ENCODE measurements at regions not wholly inside any gene's neighbourhood (a gene's known extent, or its start where the extent isn't known, plus 50 kb on each side); places are given as distances from the start of the nearest gene placed in this dataset.
A peak's percentile ranks its signal among the peaks of the same experiment; 100 is the strongest.
"Not testable (repeated sequence)": the region's sequence is repeated elsewhere in the genome, so short reads cannot be mapped to it uniquely, and the experiment has no call there.

DNA sequence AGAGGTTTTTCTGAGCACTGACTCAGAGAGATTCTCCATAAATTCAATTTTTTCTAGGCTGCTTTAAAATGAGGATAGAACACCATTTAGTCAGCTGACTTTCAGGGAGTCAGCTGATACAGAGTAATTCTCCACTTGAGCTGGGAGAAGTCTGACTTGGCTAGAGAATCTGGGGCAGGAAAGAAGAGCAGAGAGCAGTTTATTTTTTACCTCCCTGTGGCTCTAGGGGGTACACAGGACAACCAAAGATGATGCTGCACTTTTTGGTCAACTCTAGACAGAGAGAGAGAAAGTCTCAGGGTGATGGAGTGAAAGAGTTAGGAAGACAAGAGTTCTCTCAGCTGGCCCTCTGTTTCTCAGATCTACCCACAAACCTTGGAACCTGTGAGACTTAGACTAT is 67.3 kb upstream of the EED start:
- H3K4me1 Mint-ChIP-seq (ENCODE audit: low read depth in 2 of 2) = peaks cover 2 to 10% of the 10 kb centered on the region in 2 donors
- ATAC-seq (replicated peaks) (no peak), DNase-seq (no peak)
- H3K27me3 Mint-ChIP-seq = peaks cover 0 to 11% of the 10 kb centered on the region in 2 donors
- no peak overlapping the region for H3K4me3 Mint-ChIP-seq
- no peaks in the 10 kb centered on the region for H3K36me3 Mint-ChIP-seq (ENCODE audit: insufficient read depth)
- H3K27ac Mint-ChIP-seq = no peak overlapping the region
- H3K9me3 Mint-ChIP-seq = no peaks in the 10 kb centered on the region

DNA sequence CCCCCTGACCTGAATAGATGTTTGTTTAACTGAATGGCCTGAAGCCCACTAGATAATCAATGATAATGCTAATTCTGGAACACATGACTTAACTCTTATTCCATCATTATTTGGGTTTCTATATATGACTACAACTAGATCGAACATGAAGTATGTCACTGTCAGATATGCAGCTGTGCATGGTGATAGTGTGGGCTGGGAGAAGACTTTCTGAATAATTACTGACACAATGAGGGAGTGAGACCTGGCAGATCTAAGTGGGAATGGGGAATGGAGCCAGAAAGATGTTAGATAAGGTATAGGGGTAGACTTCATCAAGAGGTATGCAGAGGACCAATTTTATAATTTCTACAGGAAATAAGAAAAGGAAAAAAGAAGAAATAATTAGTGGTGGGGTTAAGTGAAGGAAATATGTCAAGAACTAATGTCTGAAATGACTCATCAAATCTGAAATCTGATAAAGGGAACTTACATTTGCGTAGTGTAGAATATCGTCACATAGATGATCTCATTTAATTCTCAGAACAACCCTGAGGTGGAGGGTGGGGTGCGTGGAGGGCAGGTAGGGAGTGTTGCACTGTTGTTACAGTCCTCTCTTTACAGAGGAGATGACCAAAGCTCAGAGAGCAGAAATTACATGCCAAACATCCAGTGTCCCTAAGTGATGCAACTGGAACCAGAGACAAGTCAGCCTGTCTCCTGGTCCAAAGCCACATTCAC is 68.2 kb upstream of the EED start:
- ATAC-seq (replicated peaks) (peak; percentile 59), DNase-seq (no peak)
- H3K27ac Mint-ChIP-seq = peak overlapping the region in 1 of 2 donors; percentile 11

GRCh38 chr11:86175626-86176025 is 68.9 kb upstream of the EED start:
- Mint-ChIP-seq H3K9me3 (no peaks in the 10 kb centered on the region), H3K36me3 (ENCODE audit: insufficient read depth) (no peaks in the 10 kb centered on the region), H3K4me1 (ENCODE audit: low read depth in 2 of 2) (peaks cover 2 to 10% of the 10 kb centered on the region in 2 donors), H3K27me3 (peaks cover 0 to 11% of the 10 kb centered on the region in 2 donors), H3K27ac (no peak overlapping the region), H3K4me3 (no peak overlapping the region)
- no peak for ATAC-seq (replicated peaks)
- DNase-seq = no peak

More for the DNA sequence above, 68.2 kb upstream of the EED start:
- no peaks in the 10 kb centered on the region for H3K36me3 Mint-ChIP-seq (ENCODE audit: insufficient read depth)
- no peak overlapping the region for H3K4me3 Mint-ChIP-seq
- H3K27me3 Mint-ChIP-seq = peaks cover 0 to 11% of the 10 kb centered on the region in 2 donors
- H3K4me1 Mint-ChIP-seq (ENCODE audit: low read depth in 2 of 2) = peaks cover 2 to 10% of the 10 kb centered on the region in 2 donors
- H3K9me3 Mint-ChIP-seq = no peaks in the 10 kb centered on the region

- peaks cover 0 to 11% of the 10 kb centered on the region in 2 donors for H3K27me3 Mint-ChIP-seq
- no peak for DNase-seq
- no peak overlapping the region for H3K4me3 Mint-ChIP-seq
- H3K36me3 Mint-ChIP-seq (ENCODE audit: insufficient read depth) = no peaks in the 10 kb centered on the region
- peaks cover 2 to 10% of the 10 kb centered on the region in 2 donors for H3K4me1 Mint-ChIP-seq (ENCODE audit: low read depth in 2 of 2)
- no peaks in the 10 kb centered on the region for H3K9me3 Mint-ChIP-seq
- ATAC-seq (replicated peaks) = no peak
- no peak overlapping the region for H3K27ac Mint-ChIP-seq
These were observed 69.4 kb upstream of the EED start for GRCh38 chr11:86175191-86175590.

- peaks cover 4 to 10% of the 10 kb centered on the region in 2 donors for H3K4me1 Mint-ChIP-seq (ENCODE audit: low read depth in 2 of 2)
- no peak for ATAC-seq (replicated peaks)
- no peaks in the 10 kb centered on the region for H3K36me3 Mint-ChIP-seq (ENCODE audit: insufficient read depth)
- no peak overlapping the region for H3K27ac Mint-ChIP-seq
- H3K27me3 Mint-ChIP-seq = peaks cover 0 to 11% of the 10 kb centered on the region in 2 donors
- no peak for DNase-seq
- H3K4me3 Mint-ChIP-seq = no peak overlapping the region
- H3K9me3 Mint-ChIP-seq = no peaks in the 10 kb centered on the region
These were observed 70.2 kb upstream of the EED start for GRCh38 chr11:86174101-86175046.

DNA sequence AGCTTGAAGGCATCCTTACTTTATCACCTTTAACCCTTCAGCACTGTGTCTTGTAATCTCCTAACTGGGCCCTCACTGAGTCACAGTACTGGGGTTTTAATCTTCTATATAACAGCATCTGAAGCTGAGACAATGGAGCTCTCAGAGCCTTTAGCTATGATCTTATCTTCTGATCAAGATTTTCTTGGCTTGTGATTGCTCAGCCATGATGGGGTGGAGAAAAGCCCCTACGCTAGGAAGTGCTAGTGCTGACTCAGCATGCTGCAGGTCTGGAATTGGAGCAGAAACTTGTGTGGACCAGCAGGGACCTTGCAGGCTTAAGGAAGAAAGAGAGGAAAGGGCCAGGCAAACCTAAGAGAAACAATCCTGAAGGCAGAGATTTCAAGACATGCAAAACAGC is 71.7 kb upstream of the EED start:
- H3K4me1 Mint-ChIP-seq (ENCODE audit: low read depth in 2 of 2) = peaks cover 4 to 10% of the 10 kb centered on the region in 2 donors
- ATAC-seq (replicated peaks) = no peak

GRCh38 chr11:86171627-86172026 is 72.9 kb upstream of the EED start:
- H3K9me3 Mint-ChIP-seq = no peaks in the 10 kb centered on the region
- peaks cover 0 to 11% of the 10 kb centered on the region in 2 donors for H3K27me3 Mint-ChIP-seq
- ATAC-seq (replicated peaks) (no peak), DNase-seq (no peak)
- H3K4me1 Mint-ChIP-seq (ENCODE audit: low read depth in 2 of 2) = peaks cover 4 to 6% of the 10 kb centered on the region in 2 donors
- H3K27ac Mint-ChIP-seq = no peak overlapping the region
- no peak overlapping the region for H3K4me3 Mint-ChIP-seq
- no peaks in the 10 kb centered on the region for H3K36me3 Mint-ChIP-seq (ENCODE audit: insufficient read depth)

More for the DNA sequence above, 71.7 kb upstream of the EED start:
- Mint-ChIP-seq H3K4me3 (no peak overlapping the region), H3K9me3 (no peaks in the 10 kb centered on the region), H3K36me3 (ENCODE audit: insufficient read depth) (no peaks in the 10 kb centered on the region), H3K27me3 (peaks cover 0 to 11% of the 10 kb centered on the region in 2 donors), H3K27ac (no peak overlapping the region)
- DNase-seq = no peak

GRCh38 chr11:86167499-86168164 is 76.9 kb upstream of the EED start:
- no peak for DNase-seq
- no peak overlapping the region for H3K27ac Mint-ChIP-seq
- H3K4me3 Mint-ChIP-seq = no peak overlapping the region
- peaks cover 0 to 2% of the 10 kb centered on the region in 2 donors for H3K4me1 Mint-ChIP-seq (ENCODE audit: low read depth in 2 of 2)
- H3K36me3 Mint-ChIP-seq (ENCODE audit: insufficient read depth) = no peaks in the 10 kb centered on the region
- no peak for ATAC-seq (replicated peaks)
- no peaks in the 10 kb centered on the region for H3K27me3 Mint-ChIP-seq
- no peaks in the 10 kb centered on the region for H3K9me3 Mint-ChIP-seq

DNA sequence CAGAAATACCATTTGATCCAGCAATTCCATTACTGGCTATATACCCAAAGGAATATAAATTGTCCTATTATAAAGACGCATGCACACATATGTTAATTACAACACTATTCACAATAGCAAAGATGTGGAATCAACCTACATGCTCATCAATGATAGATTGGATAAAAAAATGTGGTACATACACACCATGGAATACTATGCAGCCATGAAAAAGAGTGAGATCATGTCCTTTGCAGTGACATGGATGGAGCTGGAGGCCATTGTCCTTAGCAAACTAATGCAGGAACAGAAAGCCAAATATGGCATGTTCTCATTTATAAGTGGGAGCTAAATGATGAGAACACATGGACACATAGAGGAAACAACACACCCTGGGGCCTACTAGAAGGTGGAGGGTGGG is 78.3 kb upstream of the EED start:
- not testable (repeated sequence) for H3K9me3 Mint-ChIP-seq; H3K27me3 Mint-ChIP-seq; H3K36me3 Mint-ChIP-seq (ENCODE audit: insufficient read depth); ATAC-seq (replicated peaks); H3K4me1 Mint-ChIP-seq (ENCODE audit: low read depth in 2 of 2); H3K4me3 Mint-ChIP-seq; DNase-seq; H3K27ac Mint-ChIP-seq

DNA sequence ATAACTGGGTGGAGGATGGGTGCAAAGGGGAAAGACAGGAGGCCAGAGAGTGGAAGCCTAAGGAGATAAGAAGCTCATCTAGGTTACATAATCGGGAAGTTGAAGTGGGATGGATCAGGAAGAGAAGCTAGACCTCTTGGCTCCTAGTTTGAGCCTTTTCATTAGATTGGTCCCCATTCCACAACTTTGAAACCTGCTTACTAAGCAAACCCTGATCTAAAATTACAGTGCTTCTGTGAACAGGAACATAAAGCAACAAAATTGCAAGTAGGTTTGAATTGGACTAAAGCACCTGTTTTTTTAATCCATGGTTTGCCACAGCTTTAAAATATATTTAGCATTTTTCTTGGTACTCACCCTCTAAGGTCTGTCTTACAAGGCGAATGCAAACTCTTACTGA is 80.4 kb upstream of the EED start:
- Mint-ChIP-seq H3K36me3 (ENCODE audit: insufficient read depth) (no peaks in the 10 kb centered on the region), H3K4me1 (ENCODE audit: low read depth in 2 of 2) (peaks cover 3% of the 10 kb centered on the region in 2 donors), H3K4me3 (no peak overlapping the region), H3K27me3 (no peaks in the 10 kb centered on the region), H3K27ac (peak overlapping the region in 1 of 2 donors; percentile 10), H3K9me3 (no peaks in the 10 kb centered on the region)
- ATAC-seq (replicated peaks) (no peak), DNase-seq (no peak)

DNA sequence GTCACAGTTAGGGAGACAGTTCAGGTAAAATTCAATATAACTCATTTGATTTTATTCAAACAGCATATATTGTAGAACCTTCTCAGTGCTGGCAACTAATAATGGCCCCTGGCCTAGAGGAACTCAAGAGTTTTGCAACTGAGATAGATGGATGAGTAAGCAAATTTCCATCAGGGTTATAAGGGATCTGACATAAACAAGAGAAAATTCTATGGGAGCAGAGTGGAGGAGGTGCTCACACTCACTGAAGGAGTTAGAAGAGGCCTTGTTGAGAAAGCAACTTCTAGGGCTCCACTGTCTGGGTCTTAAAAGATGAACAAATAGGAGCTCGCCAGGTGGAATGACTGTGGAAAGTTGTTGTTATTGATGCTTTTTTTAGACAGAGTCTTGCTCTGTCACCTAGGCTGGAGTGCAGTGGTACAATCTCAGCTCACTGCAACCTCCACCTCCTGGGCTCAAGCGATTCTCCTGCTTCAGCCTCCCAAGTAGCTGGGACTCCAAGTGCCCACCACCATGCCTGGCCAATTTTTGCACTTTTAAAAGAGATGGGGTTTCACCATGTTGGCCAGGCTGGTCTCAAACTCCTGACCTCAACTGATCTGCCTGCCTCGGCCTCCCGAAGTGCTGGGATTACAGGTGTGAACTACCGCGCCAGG is 81.2 kb upstream of the EED start:
- H3K4me1 Mint-ChIP-seq (ENCODE audit: low read depth in 2 of 2); DNase-seq; H3K36me3 Mint-ChIP-seq (ENCODE audit: insufficient read depth); H3K27me3 Mint-ChIP-seq; ATAC-seq (replicated peaks); H3K9me3 Mint-ChIP-seq; H3K4me3 Mint-ChIP-seq: not testable (repeated sequence)
- peak overlapping the region in 1 of 2 donors; percentile 10 for H3K27ac Mint-ChIP-seq

DNA sequence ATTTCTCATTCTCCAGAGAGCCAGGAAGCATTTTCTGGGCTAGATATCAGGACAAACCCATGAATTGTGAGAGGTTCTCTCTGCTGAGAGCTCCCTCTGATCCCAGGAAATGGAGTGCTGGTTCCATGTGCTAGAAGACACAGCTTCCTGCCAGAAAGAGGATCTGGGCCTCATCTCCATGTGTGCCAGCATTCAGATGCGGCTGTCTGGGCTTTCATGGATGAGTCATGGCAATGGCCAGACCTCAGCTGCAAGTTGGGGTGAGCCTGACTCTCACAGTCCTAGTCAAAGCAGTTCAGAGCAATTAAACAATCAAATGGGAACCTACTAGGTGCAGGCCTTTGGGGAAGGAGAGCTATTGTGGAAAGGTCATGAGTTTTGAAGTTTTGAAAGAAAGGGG is 82.3 kb upstream of the EED start:
- Mint-ChIP-seq H3K4me3 (no peak overlapping the region), H3K9me3 (no peaks in the 10 kb centered on the region), H3K36me3 (ENCODE audit: insufficient read depth) (no peaks in the 10 kb centered on the region), H3K27ac (no peak overlapping the region), H3K4me1 (ENCODE audit: low read depth in 2 of 2) (peaks cover 3% of the 10 kb centered on the region in 2 donors), H3K27me3 (no peaks in the 10 kb centered on the region)
- DNase-seq (no peak), ATAC-seq (replicated peaks) (no peak)

- ATAC-seq (replicated peaks) = no peak
- Mint-ChIP-seq H3K4me1 (ENCODE audit: low read depth in 2 of 2) (peaks cover 3% of the 10 kb centered on the region in 2 donors), H3K27ac (no peak overlapping the region), H3K4me3 (no peak overlapping the region), H3K36me3 (ENCODE audit: insufficient read depth) (no peaks in the 10 kb centered on the region), H3K9me3 (no peaks in the 10 kb centered on the region), H3K27me3 (no peaks in the 10 kb centered on the region)
- DNase-seq = no peak
These were observed 82.7 kb upstream of the EED start for GRCh38 chr11:86161837-86162236.

Data from effector memory CD8-positive, alpha-beta T cell (primary cell).